Parathyroid adenoma (tissue), 2 donors: ENCODE measurements at regions not wholly inside any gene's neighbourhood (a gene's known extent, or its start where the extent isn't known, plus 50 kb on each side); places are given as distances from the start of the nearest gene placed in this dataset.

Source experiments
- H2AFZ ChIP-seq: fragments of 300-600 bp; sonication (generic); one replicate; pipeline ENCODE4 v1.7.0; 2017; ENCODE audit warnings: antibody characterized with exemption, mild to moderate bottlenecking
- H3K27ac ChIP-seq: fragments of 300-600 bp; sonication (generic); one replicate; pipeline ENCODE4 v1.7.0; 2017
- H3K27me3 ChIP-seq: fragments of 300-600 bp; sonication (generic); one replicate; pipeline ENCODE4 v1.7.0; 2017; ENCODE audit warnings: low read length; ENCODE audit not compliant: control insufficient read depth, insufficient read depth
- H3K36me3 ChIP-seq: fragments of 300-600 bp; sonication (generic); one replicate; pipeline ENCODE4 v1.7.0; 2017; ENCODE audit warnings: low read length; ENCODE audit not compliant: control insufficient read depth, insufficient read depth
- H3K4me1 ChIP-seq: fragments of 300-600 bp; sonication (generic); one replicate; pipeline ENCODE4 v1.7.0; 2017; ENCODE audit warnings: control low read depth
- H3K4me2 ChIP-seq: fragments of 300-600 bp; sonication (generic); one replicate; pipeline ENCODE4 v1.7.0; 2017; ENCODE audit warnings: low read length
- H3K4me3 ChIP-seq: fragments of 300-600 bp; sonication (generic); one replicate; pipeline ENCODE4 v1.7.0; 2017; ENCODE audit warnings: low read depth, low read length
- H3K79me2 ChIP-seq: fragments of 300-600 bp; sonication (generic); one replicate; pipeline ENCODE4 v1.7.0; 2017; ENCODE audit warnings: control low read depth
- H3K9ac ChIP-seq: fragments of 300-600 bp; sonication (generic); one replicate; pipeline ENCODE4 v1.7.0; 2017; ENCODE audit warnings: mild to moderate bottlenecking
- H3K9me3 ChIP-seq: fragments of 300-600 bp; sonication (generic); one replicate; pipeline ENCODE4 v1.7.0; 2017; ENCODE audit warnings: low read length; ENCODE audit not compliant: control insufficient read depth
- CTCF ChIP-seq: fragments of 300-600 bp; sonication (generic); IDR thresholded peaks from one replicate; pipeline ENCODE4 v1.7.0; 2017; ENCODE audit warnings: antibody characterized with exemption, mild to moderate bottlenecking
- donor health status: primary hyperparathyroidism.

- no peak overlapping the region for H3K4me2 ChIP-seq
- H3K4me1 ChIP-seq = no peaks in the 10 kb centered on the region
- H3K27me3 ChIP-seq = no peaks in the 10 kb centered on the region
- no peaks in the 10 kb centered on the region for H3K79me2 ChIP-seq
- H3K36me3 ChIP-seq = no peaks in the 10 kb centered on the region
- H3K9me3 ChIP-seq = no peaks in the 10 kb centered on the region
- H3K9ac ChIP-seq = no peak overlapping the region
- no peak overlapping the region for H3K27ac ChIP-seq
- no peak for TF ChIP-seq CTCF
- no peak overlapping the region for H3K4me3 ChIP-seq
- H2AFZ ChIP-seq = no peak overlapping the region
These were observed 284.1 kb upstream of the CLINT1 start for GRCh38 chr5:158143081-158143480.

- TF ChIP-seq CTCF = no peak
- Histone ChIP-seq H3K36me3 (no peaks in the 10 kb centered on the region), H3K27ac (no peak overlapping the region), H3K79me2 (no peaks in the 10 kb centered on the region), H3K4me1 (no peaks in the 10 kb centered on the region), H3K27me3 (no peaks in the 10 kb centered on the region), H3K9me3 (no peaks in the 10 kb centered on the region), H2AFZ (no peak overlapping the region), H3K4me3 (no peak overlapping the region), H3K9ac (no peak overlapping the region), H3K4me2 (no peak overlapping the region)
These were observed 283.2 kb upstream of the CLINT1 start for GRCh38 chr5:158142156-158142555.

GRCh38 chr5:158140120-158140731 is 281.3 kb upstream of the CLINT1 start:
- no peak overlapping the region for H3K4me3 ChIP-seq
- no peak overlapping the region for H3K4me2 ChIP-seq
- no peaks in the 10 kb centered on the region for H3K9me3 ChIP-seq
- no peaks in the 10 kb centered on the region for H3K27me3 ChIP-seq
- no peaks in the 10 kb centered on the region for H3K4me1 ChIP-seq
- no peaks in the 10 kb centered on the region for H3K36me3 ChIP-seq
- H3K79me2 ChIP-seq = no peaks in the 10 kb centered on the region
- H3K27ac ChIP-seq = no peak overlapping the region
- H3K9ac ChIP-seq = no peak overlapping the region
- no peak overlapping the region for H2AFZ ChIP-seq
- TF ChIP-seq CTCF = no peak

- Histone ChIP-seq H3K4me1 (no peaks in the 10 kb centered on the region), H3K4me2 (no peak overlapping the region), H3K79me2 (no peaks in the 10 kb centered on the region), H2AFZ (no peak overlapping the region), H3K9ac (no peak overlapping the region), H3K9me3 (no peaks in the 10 kb centered on the region), H3K4me3 (no peak overlapping the region), H3K27me3 (no peaks in the 10 kb centered on the region), H3K27ac (no peak overlapping the region), H3K36me3 (no peaks in the 10 kb centered on the region)
- TF ChIP-seq CTCF = no peak
These were observed 280.2 kb upstream of the CLINT1 start for GRCh38 chr5:158139161-158139560.

GRCh38 chr5:158135682-158136179 is 276.8 kb upstream of the CLINT1 start:
- Histone ChIP-seq H3K4me1 (no peaks in the 10 kb centered on the region), H3K27ac (no peak overlapping the region), H3K9me3 (no peaks in the 10 kb centered on the region), H3K79me2 (no peaks in the 10 kb centered on the region), H3K4me3 (no peak overlapping the region), H3K36me3 (no peaks in the 10 kb centered on the region), H3K4me2 (no peak overlapping the region), H2AFZ (no peak overlapping the region), H3K27me3 (no peaks in the 10 kb centered on the region), H3K9ac (no peak overlapping the region)
- TF ChIP-seq CTCF = no peak
